Fibroblast of skin of scalp (primary cell): ENCODE measurements at regions not wholly inside any gene's neighbourhood (a gene's known extent, or its start where the extent isn't known, plus 50 kb on each side); places are given as distances from the start of the nearest gene placed in this dataset.

Experiments used
- DNase-seq: peaks from one replicate; pipeline ENCODE4 v3.0.0-alpha.2; 2013

- peak; percentile 62 for DNase-seq
Observed at GRCh38 chr2:43105586-43106558, 120.5 kb downstream of the ZFP36L2 start.

GRCh38 chr2:43104763-43105162, 121.6 kb downstream of the ZFP36L2 start:
- DNase-seq = no peak

DNA sequence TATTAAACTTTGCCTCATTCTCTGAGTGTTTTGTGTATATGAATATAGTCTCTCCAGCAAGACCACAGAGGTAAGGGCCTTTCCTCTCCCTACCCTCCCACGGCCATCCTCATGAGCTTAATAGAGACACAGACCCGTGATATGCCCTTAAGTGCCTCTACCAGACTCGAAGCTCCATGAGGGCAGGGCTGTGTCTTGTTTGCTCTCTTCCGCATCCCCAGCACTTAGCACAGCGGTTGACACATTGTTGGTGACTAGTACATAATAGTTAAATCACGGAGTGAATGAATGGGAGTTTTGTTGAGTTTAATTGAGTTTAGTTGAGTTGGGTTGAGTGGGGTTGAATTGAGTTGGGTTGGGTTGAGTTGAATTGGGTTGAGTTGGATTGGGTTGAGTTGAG, 122.3 kb downstream of the ZFP36L2 start:
- no peak for DNase-seq

DNA sequence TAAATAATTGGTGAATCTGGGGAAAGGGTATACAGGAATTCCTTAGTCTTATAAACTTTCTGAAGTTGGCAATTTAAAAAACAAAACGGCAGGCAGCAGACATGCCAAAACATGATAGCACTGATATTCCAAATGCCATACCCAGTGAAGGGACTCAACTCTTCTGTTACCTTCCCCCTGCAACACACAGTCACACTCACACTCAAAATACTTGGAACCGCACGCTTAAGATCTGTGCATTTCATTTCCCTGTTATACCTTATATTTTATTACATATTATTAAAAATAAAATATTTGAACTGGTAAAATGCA, 123.4 kb downstream of the ZFP36L2 start:
- DNase-seq = no peak

DNA sequence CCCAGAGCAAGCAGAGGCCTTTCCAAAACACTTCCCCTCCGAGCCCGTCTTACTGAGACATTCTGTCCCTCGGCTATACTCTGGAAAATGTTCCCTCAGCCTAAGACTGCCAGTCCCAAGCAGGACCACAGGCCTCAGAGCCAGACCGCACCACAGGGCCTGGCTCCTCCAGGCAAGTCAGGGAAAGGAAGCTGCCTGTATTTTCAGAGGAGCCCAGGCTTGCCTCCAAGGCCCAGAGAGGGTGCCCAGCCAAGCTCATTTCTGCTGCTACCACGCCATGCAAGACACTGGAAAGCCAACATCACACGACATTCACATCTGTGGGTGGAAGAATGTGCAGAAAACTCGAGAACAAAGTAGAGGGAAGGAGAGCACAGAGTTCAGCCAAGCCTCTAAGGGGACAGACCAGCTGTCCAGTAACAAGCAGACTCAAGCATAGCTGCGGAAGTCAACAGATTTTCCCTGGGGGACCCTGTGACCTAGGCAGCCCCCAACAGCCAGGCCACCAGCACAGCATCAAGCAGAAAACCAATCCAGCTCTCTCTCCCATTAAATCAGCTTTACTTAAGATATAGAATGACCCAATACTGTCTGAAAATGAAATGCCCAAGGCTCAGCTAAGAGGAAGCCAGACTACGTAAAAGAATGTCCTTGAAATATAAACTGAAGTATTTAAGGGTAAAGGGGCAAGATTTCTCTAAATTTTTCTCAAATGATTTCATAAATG, 123.9 kb downstream of the ZFP36L2 start:
- peak; percentile 45 for DNase-seq

- DNase-seq = no peak
Observed at GRCh38 chr2:43101751-43102150, 124.7 kb downstream of the ZFP36L2 start.

DNA sequence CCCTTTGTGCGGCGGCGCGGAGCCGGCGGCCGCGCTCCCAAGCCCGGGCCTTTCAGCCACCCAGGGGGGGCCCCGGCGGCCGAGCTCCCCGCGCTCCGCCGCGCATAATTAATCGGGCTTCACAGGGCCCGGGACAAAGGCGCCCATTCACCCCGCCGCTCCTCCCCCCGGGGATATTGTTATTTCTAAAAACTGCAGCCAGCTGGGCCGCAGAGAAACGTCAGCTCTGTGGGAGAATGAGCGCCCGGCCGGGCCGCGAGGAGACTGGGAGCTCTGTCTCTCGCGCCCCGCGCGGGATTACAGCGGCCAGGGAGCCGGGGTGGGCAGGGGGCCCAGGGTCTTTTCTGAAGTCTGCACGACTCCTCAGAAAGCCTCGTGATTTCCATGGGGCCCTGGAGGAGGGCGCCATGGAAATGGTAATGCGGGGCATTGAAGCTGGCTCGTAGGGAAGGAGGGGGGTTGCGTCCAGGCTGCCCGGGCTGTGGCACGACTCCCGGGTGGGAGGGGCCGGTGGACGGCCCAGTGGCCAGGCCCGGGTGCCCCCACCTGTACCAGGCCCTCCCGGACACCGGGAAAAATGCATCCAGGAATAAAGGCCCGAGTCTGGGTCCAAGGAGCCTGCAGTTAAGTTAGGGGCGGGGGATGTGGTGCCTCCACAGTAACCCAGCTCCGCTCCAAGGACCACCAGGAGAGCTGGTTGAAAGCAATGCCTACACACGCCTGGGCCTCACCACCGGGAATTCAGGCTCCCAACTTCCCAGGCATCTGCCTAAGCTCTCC, 125.3 kb downstream of the ZFP36L2 start:
- DNase-seq = peak; percentile 43

- no peak for DNase-seq
Observed at GRCh38 chr2:43100362-43100882, 126.0 kb downstream of the ZFP36L2 start.

DNA sequence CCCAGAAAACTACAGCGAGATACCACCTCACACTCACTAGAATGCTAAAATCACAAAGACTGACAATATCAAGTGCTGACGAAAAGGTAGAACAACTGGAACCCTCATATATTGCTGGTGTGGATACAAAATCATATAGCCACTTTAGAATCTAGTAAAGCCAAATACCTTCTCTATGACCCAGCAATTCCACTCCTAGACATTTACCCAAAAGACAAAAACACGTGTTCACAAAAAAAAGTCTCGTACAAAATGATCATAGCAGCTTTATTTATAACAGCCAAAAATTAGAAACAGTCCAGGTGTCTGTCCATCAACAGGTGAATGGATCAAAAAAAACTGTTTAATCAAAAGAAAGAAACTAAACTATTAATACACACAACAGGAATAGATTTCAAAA, 126.6 kb downstream of the ZFP36L2 start:
- no peak for DNase-seq

DNA sequence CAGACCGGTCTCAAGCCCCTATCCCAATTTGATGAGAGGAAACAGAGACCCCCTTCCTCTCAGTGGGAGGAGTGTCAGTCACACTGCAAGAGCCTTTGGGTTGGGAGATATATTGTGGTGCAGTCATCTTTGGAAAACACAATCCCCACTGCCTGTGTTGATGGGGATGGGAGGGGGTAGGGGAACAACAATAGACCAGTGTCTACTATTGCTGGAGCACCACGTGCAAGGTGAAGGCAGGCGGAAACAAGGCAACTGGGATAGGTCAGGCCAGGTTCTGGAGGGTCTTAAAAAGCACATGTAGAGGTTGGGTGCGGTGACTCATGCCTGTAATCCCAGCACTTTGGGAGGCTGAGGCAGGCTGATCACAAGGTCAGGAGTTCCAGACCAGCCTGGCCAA, 127.9 kb downstream of the ZFP36L2 start:
- DNase-seq = no peak

- DNase-seq = no peak
Observed at GRCh38 chr2:43097644-43098408, 128.6 kb downstream of the ZFP36L2 start.

- DNase-seq = no peak
Observed at GRCh38 chr2:43095533-43096295, 130.7 kb downstream of the ZFP36L2 start.

- DNase-seq = no peak
Observed at GRCh38 chr2:43092520-43093179, 133.8 kb downstream of the ZFP36L2 start.

DNA sequence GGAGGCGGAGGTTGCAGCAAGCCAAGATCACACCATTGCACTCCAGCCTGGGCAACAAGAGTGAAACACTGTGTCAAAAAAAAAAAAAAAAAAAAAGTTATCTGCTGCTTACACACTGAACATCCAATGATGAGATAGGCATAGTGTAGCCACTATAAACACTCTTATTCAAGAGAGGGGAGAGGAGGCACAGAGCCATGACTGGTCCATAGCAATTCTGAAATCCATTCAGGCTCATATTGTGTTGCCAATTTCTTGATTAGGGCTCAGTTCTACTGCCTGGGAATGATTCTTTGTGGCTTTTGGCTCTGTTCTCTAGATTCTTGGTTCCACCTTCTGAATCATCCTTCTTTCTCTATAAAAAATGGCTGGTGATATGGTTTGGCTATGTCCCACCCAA, 136.1 kb downstream of the ZFP36L2 start:
- no peak for DNase-seq

- peak; percentile 41 for DNase-seq
Observed at GRCh38 chr2:43088143-43089073, 138.0 kb downstream of the ZFP36L2 start.

GRCh38 chr2:43087413-43087812, 139.0 kb downstream of the ZFP36L2 start:
- DNase-seq = no peak

DNA sequence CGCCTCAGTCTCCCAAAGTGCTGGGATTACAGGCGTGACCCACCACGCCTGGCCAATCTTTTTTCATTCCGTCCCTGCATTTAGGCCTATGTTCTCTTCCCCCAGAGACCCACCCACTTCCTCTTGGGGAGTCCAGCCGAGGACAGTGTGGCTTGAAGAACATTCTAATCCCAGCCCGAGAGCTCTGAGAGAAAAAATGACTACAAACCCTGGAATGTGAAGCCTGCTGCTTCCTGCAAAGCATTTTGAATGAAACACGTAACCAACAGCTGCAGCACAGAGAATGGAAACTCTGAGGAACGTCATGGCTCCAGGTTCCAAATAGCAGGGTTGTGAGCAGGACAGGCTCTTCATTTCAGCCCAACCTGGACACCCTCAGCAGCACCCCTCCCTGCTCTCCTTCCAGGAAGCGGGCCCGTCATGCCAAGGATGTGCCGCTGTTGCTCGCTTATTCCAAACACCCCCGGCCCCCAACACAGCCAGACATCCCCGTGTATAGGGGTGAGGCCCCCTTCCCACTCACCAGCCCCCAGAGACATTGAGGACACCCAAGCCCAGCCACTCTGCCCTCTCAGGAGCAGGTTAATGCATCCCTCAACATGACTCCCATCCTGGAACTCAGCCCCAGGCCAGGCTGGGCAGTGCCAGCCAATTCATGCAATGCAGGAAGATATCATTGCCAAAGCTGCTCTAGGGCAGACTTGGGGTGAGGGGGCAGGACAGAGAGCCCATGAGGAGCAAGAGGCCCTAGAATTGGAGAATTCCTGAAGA, 139.8 kb downstream of the ZFP36L2 start:
- peak; percentile 99 for DNase-seq

DNA sequence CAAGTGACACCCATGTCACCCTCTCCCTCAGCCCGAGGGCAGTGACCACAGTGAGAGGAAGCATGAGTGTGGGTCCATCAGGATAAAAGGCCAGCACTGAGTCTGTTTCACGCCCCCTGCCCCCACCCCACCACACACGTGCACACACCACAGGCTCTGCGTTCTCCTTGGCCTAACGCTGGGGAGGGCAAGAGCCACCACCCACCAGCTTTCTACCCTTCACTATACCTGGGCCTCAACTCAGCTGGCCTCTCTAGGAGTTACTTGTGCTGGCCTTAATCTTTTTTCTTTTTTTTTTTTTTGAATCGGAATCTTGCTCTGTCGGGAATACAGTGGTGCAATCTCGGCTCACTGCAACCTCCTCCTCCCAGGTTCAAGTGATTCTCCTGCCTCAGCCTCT, 140.5 kb downstream of the ZFP36L2 start:
- no peak for DNase-seq

GRCh38 chr2:43085505-43085904, 140.9 kb downstream of the ZFP36L2 start:
- DNase-seq = no peak
